Activated naive CD8-positive, alpha-beta T cell treated with anti-CD3 and anti-CD28 coated beads, Interleukin-2, amount 50 U/mL, for 16 hours (primary cell): ENCODE measurements at regions not wholly inside any gene's neighbourhood (a gene's known extent, or its start where the extent isn't known, plus 50 kb on each side); places are given as distances from the start of the nearest gene placed in this dataset.

Experiments used
- DNase-seq: peaks from one replicate; pipeline ENCODE4 v3.0.0-alpha.2; 2020; ENCODE audit warnings: low read depth, low spot score

DNA sequence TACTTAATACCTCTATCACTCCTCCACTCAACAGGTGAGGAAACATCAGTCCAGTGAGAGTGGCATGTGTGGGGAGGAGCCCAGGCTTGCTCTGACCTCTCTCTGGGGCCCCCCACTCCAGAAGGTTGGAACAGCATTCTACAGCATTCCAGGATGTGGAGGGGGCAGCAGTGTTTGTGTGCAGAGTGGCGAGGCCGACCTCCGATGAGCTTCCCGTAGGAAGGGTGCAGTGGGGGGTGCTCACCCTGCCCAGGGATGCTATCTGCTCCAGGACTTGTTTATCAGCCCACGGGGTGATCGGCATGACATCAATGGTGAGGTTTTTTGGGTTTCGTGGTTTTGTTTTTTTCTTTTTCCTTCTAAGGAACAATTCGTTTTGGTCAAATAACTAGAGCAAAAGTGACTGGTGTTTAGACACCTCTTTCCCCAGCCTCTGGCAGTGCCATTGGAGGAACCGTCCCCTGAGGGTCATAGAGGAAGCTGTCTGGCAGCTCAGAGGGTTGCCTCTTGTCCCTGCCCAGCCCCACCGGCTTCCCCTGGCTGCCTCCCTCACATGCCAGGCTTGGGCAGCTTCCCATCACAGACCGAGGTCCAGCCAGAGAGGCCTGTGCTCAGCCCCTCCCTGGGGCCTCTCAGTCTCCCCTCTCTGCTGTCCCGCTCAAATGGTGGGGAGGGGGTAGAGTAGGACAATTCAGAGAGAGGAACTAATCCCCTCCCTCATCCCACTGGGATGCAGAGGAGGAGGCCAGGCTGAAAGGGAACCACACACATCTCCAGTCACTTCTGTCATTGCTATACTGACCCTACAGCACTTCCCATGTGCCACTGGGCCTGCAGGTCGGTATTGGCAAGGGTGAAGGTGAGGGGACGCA, 96.5 kb downstream of the ZFP36L2 start:
- no peak for DNase-seq

DNA sequence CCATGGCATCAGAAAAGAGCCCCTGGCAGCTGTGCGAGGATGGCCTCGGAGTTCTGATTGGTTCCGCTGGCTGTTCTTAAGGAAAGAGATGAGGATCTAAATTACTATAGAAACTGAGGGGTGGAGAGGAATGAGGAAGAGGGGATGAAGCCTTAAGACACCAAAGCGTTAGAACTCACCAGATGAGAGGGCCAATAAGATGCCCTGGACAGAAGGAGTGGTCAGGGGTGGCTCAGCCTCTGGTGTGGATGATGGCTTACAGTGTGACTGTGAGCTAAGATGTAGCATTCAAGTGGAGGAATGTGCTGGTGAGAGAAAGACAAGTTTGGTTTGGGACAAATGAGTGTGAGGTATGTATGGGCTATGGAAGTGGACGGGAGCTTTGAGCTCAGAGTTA, 97.8 kb downstream of the ZFP36L2 start:
- no peak for DNase-seq

DNA sequence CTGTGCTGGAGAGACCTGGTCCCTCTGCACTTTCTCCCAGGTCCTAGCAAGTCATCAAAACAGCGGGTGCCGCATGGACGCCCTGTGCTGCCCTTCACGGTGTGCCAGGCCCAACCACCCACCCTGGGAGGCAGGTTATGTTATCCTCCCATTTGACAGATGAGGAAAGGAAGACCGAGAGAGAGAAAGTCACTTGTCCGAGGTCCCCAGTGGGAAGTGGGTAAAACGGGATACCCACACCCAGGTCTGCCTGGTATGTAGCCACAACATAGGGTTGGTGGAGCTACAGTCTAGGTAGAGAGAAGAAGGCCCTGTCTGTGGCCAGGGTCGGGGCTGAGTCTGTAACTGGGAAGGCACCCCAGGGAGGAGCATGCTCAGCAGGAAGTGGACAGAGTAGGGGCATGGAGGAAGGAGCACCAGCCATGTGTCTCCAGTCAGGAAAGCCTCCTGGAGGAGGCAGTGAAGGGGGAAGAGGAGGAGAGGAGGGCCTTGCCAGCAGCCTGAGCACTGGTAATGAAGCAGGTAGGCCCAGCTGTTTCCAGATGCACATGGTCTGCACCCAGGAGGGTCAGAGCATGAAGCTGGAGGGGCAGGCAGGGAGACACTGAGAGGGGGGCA, 98.4 kb downstream of the ZFP36L2 start:
- DNase-seq: no peak

DNA sequence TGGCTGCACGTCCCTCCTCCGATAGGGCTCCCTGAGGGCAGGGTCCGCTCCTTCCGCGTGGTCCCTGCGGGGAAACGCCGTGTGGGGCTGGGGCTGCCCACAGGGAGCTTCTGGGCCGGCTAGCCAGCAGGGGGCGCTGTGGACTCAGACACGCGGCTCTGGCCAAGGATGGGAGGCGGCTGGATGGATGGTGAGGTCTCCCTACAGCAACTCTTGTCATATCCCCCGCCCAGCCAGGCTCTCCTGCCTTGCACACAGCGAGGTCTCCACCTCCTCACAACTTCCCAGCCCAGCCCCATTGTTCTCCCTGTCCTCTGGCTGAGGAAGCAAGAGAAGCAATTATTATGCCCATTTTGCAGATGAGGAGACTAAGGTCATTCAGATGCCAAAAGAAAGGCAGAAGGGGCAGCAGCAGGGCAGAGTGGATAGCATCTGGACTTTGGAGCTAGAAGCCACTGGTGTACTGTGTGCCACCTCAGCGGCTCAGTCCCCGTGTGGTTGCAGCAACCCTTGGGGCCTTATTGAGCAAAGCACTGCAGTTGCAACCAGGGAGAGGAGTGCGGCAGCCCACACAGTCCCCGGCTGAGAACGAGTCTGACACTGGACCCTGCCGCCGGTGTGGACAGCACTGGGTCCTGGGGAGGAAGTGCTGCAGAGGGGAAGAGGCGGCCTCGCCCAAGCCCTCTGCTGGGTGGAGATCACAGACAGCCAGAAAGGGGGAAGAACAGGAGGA, 99.0 kb downstream of the ZFP36L2 start:
- peak; percentile 78 for DNase-seq

DNA sequence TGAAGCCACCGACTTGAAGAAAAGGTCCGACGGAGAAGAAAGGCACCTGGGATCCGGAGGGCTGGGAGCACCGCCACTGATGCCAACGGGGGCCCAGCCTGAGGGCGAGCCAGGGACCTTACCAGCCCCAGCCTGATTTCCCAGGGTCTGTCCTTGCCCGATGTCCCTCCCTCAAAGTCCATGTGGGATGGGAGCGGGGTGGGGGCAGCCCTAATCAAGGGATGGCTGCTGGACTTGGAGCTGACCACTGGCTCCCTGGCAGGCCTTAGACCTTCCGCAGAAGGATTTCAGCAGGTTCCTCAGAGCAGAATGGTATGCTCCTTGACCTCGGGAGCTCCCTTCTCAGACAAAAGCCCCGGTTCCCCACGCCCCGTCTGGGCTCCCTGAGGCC, 99.6 kb downstream of the ZFP36L2 start:
- DNase-seq: no peak

DNA sequence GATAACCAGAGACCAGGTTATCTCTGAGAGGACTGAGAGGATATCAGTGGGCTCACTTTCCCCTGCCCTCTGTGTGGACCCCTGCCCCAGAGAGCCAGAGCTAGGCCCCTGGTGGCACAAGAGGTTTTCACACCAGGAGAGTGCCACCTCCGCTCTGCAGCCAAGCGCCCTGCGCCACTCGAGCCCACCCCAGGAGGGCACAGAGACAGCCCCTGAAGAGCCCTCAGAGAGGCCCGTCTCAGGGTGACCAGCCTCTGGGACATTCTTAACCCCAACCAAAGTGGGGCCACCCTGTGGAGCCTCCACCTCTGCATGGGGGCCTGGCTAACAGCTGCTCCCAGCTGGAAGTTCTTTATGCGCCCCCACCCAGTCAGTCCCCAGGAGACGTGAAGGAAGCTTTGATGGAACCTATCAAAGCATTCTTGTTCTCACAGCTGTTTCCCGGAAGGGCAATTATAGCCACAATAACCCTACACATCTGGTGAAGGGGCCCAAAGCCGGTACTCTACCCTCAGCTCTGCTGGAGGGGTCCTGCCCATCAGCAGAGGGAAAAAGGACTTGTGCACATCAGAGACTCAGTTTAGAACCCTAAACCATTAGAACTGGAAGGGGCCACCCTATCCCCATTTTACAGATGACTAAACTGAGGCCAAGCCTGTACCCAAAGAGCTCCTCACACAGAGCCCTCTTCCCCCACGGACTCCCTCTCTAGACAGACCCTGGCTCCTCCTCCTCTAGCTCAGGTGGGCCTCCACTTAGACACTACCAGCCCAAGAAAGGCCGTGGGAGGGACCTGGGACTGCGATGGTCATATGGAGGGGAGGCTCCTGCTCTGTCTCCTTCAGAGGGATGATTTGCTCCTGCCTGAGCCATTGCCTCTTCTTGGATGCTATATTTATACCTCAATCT, 101.1 kb downstream of the ZFP36L2 start:
- DNase-seq: no peak

DNA sequence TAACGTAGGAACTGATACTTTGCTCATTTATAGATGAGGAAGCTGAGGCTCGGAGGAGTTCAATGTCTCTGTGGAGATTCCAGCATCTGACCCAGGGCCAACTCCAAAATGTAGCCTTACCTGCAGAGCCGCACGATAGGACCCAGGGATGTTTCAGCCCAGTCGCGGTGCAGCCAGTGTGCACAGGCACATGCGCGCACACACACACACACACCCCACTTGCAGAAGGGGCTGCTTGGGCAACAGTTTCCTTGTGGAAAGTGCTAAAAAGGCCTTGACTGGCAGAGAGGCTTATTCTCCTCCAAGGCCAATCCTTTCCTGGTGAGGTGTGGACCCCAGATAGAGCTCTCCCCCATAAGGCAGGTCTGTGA, 101.7 kb downstream of the ZFP36L2 start:
- DNase-seq: no peak

DNA sequence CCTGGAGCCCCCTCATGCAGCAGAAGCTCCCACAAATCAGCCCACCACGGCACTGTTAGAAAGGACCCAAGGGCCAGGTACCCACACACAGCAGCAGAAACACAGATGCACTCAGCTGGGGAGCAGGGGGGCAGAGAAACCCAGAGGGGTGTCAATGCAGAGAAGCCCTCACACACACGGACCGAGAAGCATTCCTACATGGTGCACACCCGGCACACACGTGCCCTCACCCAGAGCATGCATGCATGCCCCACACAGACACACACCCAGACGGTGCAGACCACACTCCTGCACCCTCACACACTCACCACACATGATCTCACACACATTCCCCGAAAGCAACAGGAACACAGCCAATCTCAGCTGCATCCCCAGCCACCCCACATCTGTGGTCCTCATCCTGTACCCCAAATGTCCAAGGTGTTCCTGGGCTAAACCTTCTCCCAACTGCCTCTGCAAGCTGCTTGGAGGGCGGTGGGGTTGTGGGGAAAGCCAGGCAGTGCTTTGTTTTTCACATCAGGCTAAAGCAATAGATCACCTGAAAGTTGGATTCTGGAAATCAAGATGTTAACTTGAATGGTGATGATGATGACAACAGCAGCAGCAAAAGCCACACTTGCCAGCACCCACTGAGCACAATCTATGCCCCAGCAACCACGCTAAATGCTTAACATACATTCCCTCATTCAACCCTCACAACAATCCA, 102.3 kb downstream of the ZFP36L2 start:
- DNase-seq: no peak

DNA sequence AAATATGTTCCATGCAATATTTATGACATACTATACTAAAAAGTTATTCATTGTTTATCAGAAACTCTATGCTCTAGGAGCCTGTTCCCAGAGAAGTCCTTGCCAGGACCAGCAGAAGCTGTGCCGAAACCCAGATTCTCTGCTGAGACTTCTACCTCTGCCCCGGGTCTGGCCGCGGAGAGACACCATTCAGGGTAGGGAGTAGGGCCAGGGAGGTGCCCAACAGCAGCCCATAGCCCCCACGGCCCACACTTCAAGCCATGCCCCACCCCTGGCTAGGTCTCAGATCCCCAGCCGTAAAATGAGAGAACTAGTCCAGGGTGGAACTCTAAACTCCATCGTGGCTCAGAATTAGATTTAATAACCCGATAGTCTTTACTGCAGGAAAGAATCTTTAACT, 102.9 kb downstream of the ZFP36L2 start:
- no peak for DNase-seq

DNA sequence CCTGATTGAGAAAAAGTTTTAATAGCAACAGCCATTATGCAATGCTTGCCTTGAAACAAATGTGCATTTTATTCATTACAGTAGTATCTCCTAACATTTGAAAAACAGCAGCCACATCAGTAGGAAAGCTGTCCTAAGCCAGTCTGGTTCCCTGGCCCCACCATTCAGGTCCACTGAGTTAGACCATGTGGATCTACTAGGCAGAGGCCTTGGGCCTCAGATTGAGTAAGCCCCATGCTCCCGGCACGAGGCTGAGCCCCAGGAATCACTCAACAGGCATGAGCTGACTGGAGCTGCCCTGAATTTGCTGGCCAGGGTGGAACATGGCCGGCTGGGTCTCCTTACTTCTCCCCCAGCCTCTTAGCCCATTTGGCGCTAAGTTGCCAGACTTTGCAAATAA, 103.4 kb downstream of the ZFP36L2 start:
- DNase-seq: no peak

DNA sequence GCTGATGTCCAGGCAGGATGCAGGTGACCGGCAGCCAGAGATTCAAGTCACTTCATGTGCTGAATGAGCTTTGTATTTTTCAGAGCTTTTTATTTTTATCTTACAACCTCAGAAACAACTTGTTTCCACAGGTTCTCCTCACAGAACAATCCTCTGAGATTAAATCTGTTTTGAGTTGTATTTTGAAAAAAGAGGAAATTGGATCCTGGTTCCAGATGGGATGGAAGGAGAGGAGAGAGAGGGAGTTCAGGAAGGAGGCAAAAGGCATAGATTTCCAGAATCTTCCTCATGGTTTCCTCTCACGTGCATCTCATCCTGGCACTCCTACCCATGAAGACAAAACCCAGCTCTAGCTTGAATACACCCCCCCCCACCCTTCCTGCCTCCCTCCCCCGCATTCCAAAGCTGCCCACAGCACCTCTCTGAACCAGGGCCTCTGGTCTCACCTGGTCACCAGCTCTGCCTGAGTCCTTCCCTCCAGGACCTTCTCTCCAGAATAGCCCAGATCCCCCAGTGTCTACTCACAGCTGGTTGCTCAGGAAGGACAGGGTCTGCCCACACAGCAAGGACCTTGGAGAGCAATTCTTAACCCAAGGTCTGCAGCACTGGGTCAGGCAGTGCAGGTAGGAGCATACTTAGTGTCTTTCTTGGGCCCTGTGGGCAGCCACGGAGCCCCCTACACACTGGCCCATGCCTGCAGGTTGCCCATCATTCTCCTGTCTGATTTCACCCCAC, 104.7 kb downstream of the ZFP36L2 start:
- DNase-seq: no peak

DNA sequence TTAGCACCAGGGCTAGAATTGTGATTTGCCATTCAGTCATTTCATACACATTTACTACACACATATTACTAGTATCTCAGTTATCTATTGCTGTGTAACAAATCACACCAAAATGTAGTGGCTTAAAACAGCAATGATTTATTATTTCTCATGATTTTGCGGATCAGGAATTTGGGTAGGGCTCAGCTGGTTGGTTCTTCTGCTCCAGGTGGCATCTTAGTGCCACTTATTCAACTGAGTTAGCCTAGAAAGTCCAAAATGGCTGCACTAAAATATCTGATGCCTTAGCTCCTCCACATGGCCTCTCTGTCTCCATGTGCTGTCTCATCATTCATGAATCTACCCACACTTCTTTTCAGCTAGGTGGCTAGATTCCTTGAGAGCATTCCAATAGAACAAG, 107.1 kb downstream of the ZFP36L2 start:
- no peak for DNase-seq

DNA sequence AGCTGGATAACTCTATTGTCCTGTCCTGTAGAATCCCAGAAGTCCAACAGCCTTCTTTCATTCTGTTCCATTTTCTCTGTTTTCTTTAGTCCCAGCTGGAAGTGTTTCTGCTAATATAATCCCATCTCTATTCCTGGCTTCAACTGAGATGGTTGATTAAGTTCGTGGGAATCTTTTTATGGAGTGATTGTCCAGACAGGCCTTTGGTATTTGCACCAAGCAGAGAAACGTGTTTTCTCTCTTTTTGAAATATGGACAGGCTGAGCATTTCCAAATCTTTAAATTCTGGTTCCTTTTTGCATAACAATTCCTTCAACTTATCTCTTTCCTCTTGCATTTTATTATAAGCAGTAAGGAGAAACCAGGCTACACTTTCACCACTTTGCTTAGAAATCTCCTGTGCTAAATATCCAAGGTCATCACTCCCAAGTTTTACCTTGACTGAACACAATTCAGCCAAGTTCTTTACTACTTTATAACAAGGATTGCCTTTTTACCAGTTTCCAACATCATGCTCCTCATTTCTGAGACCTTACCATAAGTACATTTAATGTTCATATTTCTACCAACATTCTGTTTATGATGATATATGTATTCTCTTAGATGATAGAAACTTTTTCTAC, 108.8 kb downstream of the ZFP36L2 start:
- no peak for DNase-seq

DNA sequence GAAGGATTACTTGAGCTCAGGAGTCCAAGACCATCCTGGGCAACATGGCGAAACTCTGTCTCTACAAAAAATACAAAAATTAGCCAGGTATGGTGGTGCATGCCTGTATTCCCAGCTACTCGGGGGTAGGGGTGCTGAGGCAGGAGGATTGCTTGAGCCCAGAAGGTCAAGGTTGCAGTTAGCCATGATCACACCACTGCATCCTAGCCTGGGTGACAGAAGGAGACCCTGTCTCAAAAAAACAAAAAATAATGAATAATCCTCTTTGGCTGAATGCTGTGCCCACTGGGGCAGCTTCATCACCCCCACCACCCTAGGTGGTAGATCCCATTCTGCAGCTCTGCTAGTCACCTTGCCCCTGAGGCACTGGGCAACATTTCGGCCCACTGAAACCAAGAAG, 109.4 kb downstream of the ZFP36L2 start:
- no peak for DNase-seq

DNA sequence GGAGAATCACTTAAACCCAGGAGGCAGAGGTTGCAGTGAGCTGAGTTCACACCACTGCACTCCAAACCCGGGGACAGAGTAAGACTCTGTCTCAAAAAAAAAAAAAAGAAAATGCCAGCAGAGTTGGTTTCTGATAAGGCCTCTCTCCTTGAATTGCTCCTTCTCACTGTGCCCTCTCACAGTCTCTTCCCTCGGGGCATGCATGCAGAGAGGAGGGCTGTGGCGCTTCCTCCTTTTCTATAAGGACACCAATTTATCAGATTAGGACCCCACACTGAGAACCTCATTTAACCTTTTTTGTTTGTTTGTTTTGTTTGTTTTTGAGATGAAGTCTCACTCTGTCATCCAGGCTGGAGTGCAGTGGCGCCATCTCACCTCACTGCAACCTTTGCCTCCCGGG, 110.5 kb downstream of the ZFP36L2 start:
- DNase-seq: no peak

DNA sequence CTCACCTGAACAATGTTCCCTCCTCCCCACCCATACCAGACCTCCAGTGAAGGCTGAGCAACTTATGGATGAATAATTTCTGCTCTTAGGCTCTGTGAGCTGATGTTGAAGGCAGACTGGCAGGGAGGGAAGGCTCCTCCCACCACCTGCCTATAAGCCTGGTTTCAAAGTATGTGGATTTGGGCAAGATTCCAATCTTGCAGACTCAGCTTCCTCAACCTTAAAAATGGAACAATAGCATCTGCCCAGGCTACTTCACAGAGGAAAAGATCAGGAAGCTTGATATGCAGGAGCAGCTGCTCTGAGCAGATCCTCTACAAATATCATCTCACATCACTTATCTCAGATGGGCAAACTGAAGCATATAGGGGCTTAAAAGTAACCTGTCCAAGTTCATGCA, 112.2 kb downstream of the ZFP36L2 start:
- DNase-seq: no peak

DNA sequence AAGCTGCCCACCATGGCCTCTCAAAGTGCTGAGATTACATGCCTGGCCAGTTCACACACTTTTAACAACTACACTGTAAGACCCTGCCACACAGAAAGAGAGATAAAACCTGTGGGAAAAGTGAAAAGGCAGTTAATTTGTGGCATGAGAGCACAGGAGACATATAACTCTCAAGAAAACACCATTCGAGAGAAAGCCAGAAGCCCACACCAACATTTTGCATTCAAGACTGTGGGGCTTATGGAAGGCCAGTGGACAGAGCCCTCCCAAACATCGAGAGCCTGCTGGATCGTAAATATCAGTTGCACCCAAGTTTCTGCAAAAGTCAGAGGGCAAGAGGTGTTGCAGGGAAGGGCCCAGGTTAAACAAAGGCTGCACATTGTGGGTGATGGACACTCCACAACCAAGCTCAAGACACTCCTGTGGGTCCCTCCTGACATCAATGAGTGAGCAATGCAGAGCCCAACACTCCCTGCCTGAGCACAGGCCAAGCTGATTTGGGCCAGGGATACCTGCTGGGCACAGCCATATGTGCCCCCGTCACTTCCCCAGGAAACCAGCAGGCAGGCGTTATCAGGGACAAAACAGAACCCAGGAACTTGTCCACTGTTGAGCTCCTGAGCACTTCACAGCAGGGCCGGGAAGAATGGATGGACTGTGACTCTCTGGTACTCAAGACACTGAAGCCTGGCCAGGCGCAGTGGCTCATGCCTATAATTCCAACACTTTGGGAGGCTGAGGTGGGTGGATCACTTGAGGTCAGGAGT, 114.4 kb downstream of the ZFP36L2 start:
- DNase-seq: no peak

DNA sequence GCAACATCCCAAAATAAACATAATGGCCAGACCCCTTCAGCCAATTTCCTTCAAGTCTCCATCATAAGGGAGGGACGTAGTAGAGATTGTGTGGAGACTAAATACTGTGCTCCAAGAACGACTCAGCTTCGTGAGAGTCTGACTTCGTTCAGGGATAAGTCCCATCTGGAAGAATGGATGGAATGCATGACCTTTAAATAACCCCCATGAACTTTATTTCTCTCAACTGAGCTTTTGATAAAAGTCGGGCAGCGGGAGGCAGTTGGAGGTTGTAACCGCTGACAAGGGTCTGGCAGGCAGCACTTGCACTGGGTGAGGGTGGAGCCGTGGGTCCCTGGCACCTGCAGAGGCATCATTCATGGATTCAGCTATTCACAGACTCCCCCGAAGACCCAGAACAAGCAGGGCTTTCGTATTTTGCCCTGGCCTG, 115.9 kb downstream of the ZFP36L2 start:
- DNase-seq: no peak

DNA sequence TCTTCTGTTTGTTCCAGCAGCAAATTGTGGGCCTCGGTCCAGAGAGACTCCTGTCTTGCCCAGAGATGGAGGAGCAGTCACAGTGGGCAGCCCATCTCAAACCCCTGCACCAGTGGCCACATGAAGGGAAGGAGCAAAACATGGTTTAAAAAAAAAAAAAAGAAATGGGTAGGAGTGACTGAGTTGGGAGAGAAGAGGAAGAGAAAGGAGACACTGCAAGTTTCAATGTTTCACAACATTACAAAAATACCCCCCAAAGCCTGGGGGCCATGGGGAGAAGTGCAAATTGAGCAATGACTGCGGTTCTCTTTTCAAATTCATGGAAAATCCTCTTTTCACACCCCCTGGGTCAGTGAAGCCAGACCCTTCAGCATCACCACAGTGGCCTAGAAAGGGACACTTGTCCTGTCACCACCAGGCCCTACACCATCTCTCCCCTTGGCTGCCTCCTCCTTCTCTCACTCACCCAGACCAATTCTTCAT, 117.1 kb downstream of the ZFP36L2 start:
- DNase-seq: no peak
